HL-60/S4 treated with retinoic acid at 250 ng/mL for 4 days and 3 days (cell line): ENCODE measurements at regions not wholly inside any gene's neighbourhood (a gene's known extent, or its start where the extent isn't known, plus 50 kb on each side); places are given as distances from the start of the nearest gene placed in this dataset.
"Not testable (repeated sequence)": the region's sequence is repeated elsewhere in the genome, so short reads cannot be mapped to it uniquely, and the experiment has no call there.

ENCODE experiments used
- in situ Hi-C: fragments of 300-500 bp; cut with MboI; formaldehyde crosslinking; loops from 2 replicates; pipeline ENCODE4 v1.7.0; 2022; ENCODE audit warnings: low sequenced_read_pairs

DNA sequence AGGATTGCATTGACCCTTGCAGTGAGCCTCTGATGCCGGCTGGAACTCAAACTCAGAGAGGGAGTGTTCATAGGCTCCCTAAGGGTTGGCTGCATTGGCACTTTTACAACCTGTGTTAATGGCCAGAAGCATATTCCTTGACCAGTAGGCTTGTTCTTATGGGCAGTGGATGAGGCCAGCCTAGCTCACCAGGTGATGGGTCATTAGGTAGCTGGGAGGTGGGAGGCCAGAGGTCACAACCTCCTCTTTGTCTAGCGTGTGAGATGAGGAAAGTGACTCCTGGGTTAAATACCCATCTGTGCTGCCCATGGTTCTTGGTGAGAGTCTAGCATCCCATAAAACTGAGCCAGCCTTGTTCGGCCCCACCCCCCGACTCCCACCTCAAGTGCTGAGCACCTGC, 275.7 kb upstream of the CTNNB1 start:
- in situ Hi-C loops: no loop called here

- in situ Hi-C loops: no loop called here
These were observed 274.7 kb upstream of the CTNNB1 start for GRCh38 chr3:40924559-40925141.

- in situ Hi-C loops: no loop called here
These were observed 274.1 kb upstream of the CTNNB1 start for GRCh38 chr3:40925231-40925630.

DNA sequence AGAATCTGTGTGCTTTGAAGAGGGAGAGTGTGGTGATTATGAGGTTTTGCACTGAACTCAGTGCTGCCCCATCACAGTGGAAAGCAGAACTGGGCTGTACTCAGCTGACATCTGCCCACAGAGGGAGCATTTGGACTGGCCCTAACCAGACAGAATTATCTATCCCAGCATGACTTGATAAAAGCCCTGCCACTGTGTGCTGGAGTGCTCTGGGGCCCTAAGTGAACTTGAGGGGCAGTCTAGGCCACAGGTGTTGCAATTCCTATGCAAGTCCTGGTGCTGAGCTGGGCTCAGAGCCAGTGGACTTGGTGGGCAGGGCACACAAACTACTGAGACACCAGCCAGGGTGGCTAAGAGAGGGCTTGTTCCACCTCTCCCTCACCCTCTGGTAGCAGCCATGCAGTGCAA, 269.2 kb upstream of the CTNNB1 start:
- in situ Hi-C loops: no loop called here

DNA sequence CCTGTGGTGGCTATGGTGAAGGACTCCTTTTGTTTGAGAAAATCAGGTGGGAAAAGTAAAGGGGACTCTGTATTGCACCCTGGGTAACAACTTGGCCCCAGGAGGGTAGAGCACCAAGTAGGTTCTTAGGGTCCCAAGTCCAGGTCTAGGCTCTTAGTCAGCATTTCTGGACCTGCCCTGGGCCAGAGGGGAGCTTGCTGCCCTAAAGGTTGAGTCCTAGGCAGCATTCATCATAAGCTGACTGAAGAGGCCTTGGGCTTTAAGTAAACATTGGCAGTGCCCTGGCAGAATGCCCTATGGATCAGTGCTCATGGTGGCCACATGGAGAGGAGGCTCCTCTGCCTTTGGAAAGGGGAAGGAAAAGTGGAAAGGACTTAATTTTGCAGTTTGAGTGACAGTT, 268.5 kb upstream of the CTNNB1 start:
- in situ Hi-C loops: no loop called here

DNA sequence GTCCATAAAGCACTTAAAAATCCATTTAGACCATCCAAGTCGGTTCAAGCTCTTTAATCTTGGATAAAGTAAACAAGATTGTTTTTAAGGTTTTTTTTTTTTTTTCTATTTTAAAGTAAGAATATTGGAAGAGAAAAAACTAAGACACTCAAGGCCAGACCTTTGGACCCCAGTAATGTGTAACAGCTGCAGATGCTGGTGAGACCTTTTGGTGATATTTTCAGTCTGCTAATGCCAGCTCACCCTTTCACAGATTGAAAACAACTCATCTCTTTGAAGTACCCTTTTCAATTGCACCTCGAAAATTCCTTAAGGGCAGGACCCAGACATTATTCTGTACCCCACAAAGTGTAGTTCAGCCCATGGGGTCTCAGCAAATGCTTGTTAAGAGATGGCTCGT, 260.7 kb upstream of the CTNNB1 start:
- in situ Hi-C loops: no loop called here

GRCh38 chr3:40939030-40939740, 260.1 kb upstream of the CTNNB1 start:
- in situ Hi-C loops: no loop called here

DNA sequence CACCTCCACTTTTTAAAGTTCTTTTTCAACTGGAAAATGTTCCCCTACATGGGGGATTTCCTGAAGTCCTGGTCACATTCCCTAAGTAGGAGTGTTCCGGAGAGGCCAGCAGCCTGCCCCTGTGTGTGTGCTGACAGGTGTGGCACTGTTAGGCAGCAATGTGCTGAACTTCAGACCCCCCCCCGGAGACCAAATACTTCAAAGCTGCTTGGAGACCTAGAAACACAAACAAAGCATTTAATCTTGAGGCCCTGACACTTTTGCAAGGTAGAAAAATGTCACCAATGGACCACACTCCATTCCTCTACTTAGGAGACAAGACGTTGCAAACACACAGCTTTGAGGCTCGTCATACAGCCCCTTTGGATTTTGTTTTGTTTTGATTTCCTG, 259.6 kb upstream of the CTNNB1 start:
- in situ Hi-C loops: no loop called here

- in situ Hi-C loops: no loop called here
These were observed 258.7 kb upstream of the CTNNB1 start for GRCh38 chr3:40940651-40941050.

DNA sequence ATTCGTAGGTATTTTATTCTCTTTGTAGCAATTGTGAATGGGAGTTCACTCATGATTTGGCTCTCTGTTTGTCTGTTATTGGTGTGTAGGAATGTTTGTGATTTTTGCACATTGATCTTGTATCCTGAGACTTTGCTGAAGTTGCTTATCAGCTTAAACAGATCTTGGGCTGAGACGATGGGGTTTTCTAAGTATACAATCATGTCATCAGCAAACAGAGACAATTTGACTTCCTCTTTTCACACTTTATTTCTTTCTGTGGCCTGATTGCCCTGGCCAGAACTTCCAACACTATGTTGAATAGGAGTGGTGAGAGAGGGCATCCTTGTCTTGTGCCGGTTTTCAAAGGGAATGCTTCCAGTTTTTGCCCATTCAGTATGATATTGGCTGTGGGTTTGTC, 252.3 kb upstream of the CTNNB1 start:
- in situ Hi-C loops: not testable (repeated sequence)

DNA sequence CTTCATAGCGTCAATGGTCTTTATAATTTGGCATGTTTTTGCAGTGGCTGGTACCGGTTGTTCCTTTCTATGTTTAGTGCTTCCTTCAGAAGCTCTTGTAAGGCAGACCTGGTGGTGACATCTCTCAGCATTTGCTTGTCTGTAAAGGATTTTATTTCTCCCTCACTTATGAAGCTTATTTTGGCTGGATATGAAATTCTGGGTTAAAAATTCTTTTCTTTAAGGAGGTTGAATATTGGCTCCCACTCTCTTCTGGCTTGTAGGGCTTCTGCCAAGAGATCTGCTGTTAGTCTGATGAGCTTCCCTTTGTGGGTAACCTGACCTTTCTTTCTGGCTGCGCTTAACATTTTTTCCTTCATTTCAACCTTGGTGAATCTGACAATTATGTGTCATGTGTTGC, 250.0 kb upstream of the CTNNB1 start:
- in situ Hi-C loops: not testable (repeated sequence)

- in situ Hi-C loops: no loop called here
These were observed 247.7 kb upstream of the CTNNB1 start for GRCh38 chr3:40951636-40952035.

GRCh38 chr3:40961104-40961857, 238.0 kb upstream of the CTNNB1 start:
- in situ Hi-C loops: no loop called here

GRCh38 chr3:40962721-40963120, 236.6 kb upstream of the CTNNB1 start:
- in situ Hi-C loops: no loop called here

DNA sequence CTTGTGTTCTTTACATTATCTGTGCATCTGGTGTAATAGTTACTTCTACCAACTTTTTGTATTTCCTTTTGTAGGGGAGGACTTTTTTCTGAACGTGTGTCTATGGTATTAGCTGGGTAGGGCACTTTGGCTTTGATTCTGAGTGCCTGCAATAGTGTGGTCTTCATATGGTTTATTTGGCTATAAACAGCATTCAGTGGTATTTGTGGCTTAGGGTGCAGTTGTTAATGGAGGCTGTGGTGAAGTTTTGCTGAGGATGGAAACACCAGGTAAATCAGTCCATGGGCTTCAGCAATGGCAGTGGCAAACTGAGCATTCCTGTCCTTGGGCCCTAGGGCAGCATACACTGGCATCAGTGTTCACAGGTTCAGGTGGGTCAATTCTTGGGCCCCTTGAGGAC, 230.6 kb upstream of the CTNNB1 start:
- in situ Hi-C loops: no loop called here

DNA sequence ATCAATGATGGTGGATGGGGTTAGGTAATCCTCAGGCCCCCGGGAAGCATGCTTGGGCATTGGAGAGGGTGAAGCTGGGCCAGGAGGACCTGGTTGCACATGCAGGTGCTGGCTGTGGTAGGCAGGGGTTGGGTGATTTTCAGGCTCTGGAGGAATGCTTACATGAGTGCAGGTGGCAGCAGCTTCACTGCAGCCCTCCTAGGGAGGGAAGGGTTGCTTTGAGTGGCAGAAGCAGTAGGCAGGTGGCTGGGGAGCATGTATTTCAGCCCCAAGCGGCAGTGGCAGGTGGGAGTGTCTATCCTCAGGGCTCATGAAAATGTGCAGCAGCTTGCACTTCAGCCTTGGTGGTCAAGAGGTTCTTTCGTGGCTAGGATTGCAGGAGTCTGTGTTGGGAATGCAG, 230.0 kb upstream of the CTNNB1 start:
- in situ Hi-C loops: no loop called here

DNA sequence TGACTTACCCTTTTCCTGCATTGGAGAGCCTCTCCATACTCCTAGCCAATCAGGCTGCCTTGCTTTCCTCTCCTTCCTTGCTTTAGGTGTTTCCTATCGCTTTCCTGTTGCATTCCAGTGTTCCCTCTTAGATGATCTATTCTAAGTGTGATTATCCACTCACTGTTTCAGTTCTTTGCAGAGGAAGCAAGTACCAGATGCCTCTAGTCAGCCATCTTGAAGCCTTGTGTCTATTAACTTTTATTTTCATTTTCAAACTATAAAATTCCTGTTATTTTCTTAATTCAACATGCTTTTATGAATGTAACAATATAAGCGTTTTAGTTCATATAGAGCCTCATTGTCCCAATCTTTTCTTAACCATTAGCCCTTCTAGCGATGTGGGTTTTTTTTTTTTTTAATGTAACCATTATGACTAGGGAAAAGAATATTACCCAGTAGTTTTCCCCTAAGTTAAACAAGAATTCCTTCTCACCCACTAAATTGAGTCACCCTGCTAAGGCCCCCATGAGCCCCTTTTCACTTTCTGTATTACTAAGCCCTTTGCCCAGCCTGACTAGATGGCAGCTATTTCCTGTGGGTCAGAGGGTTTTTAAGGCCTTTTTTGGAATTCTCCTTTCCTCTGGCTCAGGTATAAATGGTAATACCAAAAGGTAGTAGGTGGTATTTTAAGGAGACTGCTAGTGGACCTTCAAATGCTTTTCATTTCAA, 229.4 kb upstream of the CTNNB1 start:
- in situ Hi-C loops: no loop called here

DNA sequence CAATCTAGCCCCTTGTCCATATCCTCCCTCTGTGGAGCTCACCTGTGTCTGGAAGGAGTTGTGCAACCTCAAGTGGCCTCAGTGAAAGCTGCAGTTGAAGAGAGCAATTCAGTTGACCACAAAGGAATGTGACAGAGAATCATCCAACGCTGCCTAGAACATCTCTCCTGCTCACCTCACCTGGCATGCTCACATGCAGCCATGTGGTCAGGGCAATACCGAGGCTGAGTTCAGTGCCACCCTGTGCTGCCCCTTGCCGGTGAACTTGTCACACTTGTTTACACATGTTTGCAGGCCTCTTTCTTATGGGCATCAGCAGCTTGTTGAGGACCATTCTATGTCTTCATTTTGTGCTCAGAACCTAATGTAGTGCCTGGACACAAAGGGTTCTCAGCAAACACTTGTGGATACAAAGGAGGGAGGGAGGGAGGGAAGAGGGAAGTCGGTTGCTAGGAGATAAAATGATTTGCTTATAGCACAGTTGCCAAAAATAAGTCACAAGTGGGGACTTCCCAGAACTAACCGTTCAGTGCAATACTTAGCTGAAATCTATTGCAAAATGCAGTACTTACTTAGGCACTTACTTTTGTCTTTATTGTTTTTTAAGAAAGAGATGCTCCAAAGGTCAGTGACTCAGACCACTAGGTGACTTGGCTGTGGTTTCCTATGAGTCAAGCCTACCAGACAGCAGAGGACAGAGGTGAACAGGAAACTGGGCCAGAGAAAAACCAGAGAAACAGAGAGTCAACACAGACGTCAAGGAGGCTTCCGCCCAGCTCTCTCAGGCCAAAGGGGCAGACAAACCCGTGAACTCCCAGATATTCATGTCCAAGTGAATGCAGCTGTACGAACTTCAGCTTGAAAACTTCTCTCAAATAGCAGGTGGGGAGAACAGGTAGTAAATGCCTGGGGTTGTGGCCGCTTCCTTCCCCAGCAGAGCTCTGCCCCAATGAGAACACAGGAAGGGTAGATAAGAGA, 227.8 kb upstream of the CTNNB1 start:
- in situ Hi-C loops: no loop called here

- in situ Hi-C loops: no loop called here
These were observed 227.0 kb upstream of the CTNNB1 start for GRCh38 chr3:40972350-40972749.

DNA sequence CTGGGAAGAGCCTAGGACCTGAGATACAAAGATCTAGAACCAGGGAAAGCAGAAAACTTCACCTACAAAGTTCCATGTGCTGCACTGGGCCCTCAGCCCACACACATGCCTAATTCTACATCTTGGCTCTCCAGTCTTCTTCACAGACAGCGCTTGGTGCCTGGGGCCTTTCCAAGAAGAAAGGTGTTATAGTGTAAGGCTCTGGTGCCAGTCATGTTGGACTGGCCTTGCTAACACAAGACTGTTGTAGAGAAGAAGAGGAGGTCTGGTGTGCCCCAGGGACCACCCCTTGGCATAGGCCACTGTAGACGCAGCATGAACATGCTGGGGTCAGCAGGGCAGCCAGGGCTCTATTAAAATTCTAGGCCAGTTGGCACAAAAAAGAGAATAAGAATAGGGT, 226.2 kb upstream of the CTNNB1 start:
- in situ Hi-C loops: no loop called here
